H1 (cell line): ENCODE measurements at regions not wholly inside any gene's neighbourhood (a gene's known extent, or its start where the extent isn't known, plus 50 kb on each side); places are given as distances from the start of the nearest gene placed in this dataset.

Source experiments
- ATF3 ChIP-seq: IDR thresholded peaks from 2 replicates; pipeline ENCODE4 v1.6.1; 2011; ENCODE audit warnings: low read depth, mild to moderate bottlenecking, low read length; ENCODE audit not compliant: insufficient read depth
- SIN3A ChIP-seq, 2 experiments: IDR thresholded peaks in 1 of 2; conservative IDR thresholded peaks in 1 of 2; 2 replicates each; pipeline ENCODE4 v1.6.1; 2011 to 2012; ENCODE audit warnings: low read length in 2 of 2, improper control_type of control experiment in 1 of 2, low read depth in 1 of 2, mild to moderate bottlenecking in 1 of 2
- SIRT6 ChIP-seq: IDR thresholded peaks from one replicate; pipeline ENCODE4 v1.7.1; 2012; ENCODE audit warnings: low read length, inconsistent platforms
- SP2 ChIP-seq: IDR thresholded peaks from 2 replicates; pipeline ENCODE4 v1.6.1; 2012; ENCODE audit warnings: mild to moderate bottlenecking, low read length, inconsistent platforms
- TEAD4 ChIP-seq: IDR thresholded peaks from 2 replicates; pipeline ENCODE4 v1.6.1; 2012; ENCODE audit warnings: low read depth, low read length, inconsistent platforms, mixed read lengths

DNA sequence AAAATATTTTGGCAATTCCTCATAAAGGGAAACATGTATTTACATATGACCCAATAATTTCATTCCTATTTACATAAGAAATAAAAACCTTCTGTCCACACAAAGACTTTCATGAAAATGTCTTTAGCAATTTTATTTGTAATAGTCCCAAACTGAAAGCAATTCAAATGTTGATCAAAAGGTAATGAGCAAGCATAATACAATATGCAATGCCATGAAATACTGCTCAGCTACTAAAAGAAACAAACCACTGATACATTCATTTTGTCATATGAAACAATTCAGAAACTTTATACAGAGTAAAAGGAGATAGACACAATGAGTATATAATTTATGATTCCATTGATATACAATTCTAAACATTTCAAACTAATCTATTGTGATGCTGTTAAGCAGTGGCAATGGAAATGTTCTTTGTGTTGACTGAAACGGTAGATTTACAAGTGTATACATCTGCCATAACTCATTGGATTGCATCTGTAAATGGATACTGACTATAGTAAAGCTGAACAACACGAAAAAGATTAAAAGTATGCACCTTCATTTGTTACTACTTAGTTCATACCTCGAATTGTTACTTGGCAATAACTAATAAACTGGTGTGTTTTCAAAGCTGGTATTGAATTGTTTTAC lies 335.6 kb downstream of the GASK1B start (continued):
- TF ChIP-seq SIN3A (conservative IDR thresholded peaks at IDR 0.05 in 1 of 2, IDR thresholded peaks at IDR 0.05 in 1 of 2; ENCODE audit: low read depth in 1 of 2, low read length in 2 of 2) (no peak), ATF3 (no peak), SIRT6 (no peak), SP2 (no peak), TEAD4 (no peak)
